H9 (cell line): ENCODE measurements at regions not wholly inside any gene's neighbourhood (a gene's known extent, or its start where the extent isn't known, plus 50 kb on each side); places are given as distances from the start of the nearest gene placed in this dataset.

Experiments used
- DNase-seq: peaks from one replicate; pipeline ENCODE4 v3.0.0-alpha.2; 2017
- H2AFZ ChIP-seq: one replicate; pipeline ENCODE4 v1.6.1; 2013; ENCODE audit warnings: mild to moderate bottlenecking, low read length, control low read depth, moderate library complexity
- H2AK5ac ChIP-seq: 2 replicates; pipeline ENCODE4 v1.6.1; 2013; ENCODE audit warnings: low read length, control low read depth, mixed read lengths; ENCODE audit not compliant: insufficient read length
- H2BK120ac ChIP-seq: one replicate; pipeline ENCODE4 v1.6.1; 2013; ENCODE audit warnings: low read depth, mild to moderate bottlenecking, low read length, control low read depth, inconsistent platforms; ENCODE audit not compliant: poor library complexity, severe bottlenecking
- H2BK12ac ChIP-seq: 2 replicates; pipeline ENCODE4 v1.6.1; 2013; ENCODE audit warnings: low read length, control low read depth, mixed read lengths, low read depth; ENCODE audit not compliant: insufficient read length
- H2BK15ac ChIP-seq: 2 replicates; pipeline ENCODE4 v1.6.1; 2013; ENCODE audit warnings: low read depth, low read length, control low read depth
- H2BK20ac ChIP-seq: one replicate; pipeline ENCODE4 v1.6.1; 2013; ENCODE audit warnings: low read depth, mild to moderate bottlenecking, low read length, control low read depth, inconsistent platforms; ENCODE audit not compliant: poor library complexity, severe bottlenecking
- H2BK5ac ChIP-seq: 2 replicates; pipeline ENCODE4 v1.6.1; 2013; ENCODE audit warnings: low read length, control low read depth, mixed read lengths; ENCODE audit not compliant: insufficient read length
- H3K14ac ChIP-seq: 2 replicates; pipeline ENCODE4 v1.6.1; 2013; ENCODE audit warnings: low read length, control low read depth; ENCODE audit not compliant: insufficient read depth
- H3K18ac ChIP-seq: 2 replicates; pipeline ENCODE4 v1.6.1; 2013; ENCODE audit warnings: low read depth, mild to moderate bottlenecking, mixed read lengths, low read length, control low read depth; ENCODE audit not compliant: insufficient read length
- H3K23ac ChIP-seq: 2 replicates; pipeline ENCODE4 v1.6.1; 2013; ENCODE audit warnings: low read length, control low read depth, mixed read lengths, low read depth; ENCODE audit not compliant: insufficient read length
- H3K23me2 ChIP-seq: 2 replicates; pipeline ENCODE4 v1.6.1; 2013; ENCODE audit warnings: low read depth, mild to moderate bottlenecking, mixed read lengths, low read length, control low read depth; ENCODE audit not compliant: insufficient read length, poor library complexity, severe bottlenecking
- H3K27ac ChIP-seq: 2 replicates; pipeline ENCODE4 v1.5.1; 2013; ENCODE audit warnings: low read length, control low read depth, mixed read lengths, low read depth; ENCODE audit not compliant: insufficient read length
- H3K27me3 ChIP-seq: 2 replicates; pipeline ENCODE4 v1.6.1; 2013; ENCODE audit warnings: low read length, control low read depth, inconsistent platforms; ENCODE audit not compliant: insufficient read depth
- H3K4ac ChIP-seq: 2 replicates; pipeline ENCODE4 v1.6.1; 2013; ENCODE audit warnings: low read depth, mild to moderate bottlenecking, control low read depth, inconsistent platforms, low read length, moderate library complexity
- H3K4me1 ChIP-seq: 2 replicates; pipeline ENCODE4 v1.6.1; 2013; ENCODE audit warnings: low read length, control low read depth, inconsistent platforms; ENCODE audit not compliant: insufficient read depth
- H3K4me2 ChIP-seq: 2 replicates; pipeline ENCODE4 v1.6.1; 2013; ENCODE audit warnings: low read length, control low read depth, mixed read lengths; ENCODE audit not compliant: insufficient read length, insufficient read depth
- H3K56ac ChIP-seq: 2 replicates; pipeline ENCODE4 v1.6.1; 2013; ENCODE audit warnings: low read depth, mild to moderate bottlenecking, mixed read lengths, low read length, control low read depth; ENCODE audit not compliant: insufficient read length
- H3K79me1 ChIP-seq: 2 replicates; pipeline ENCODE4 v1.6.1; 2013; ENCODE audit warnings: low read depth, mild to moderate bottlenecking, moderate library complexity, low read length, control low read depth, inconsistent platforms; ENCODE audit not compliant: insufficient read depth, poor library complexity, severe bottlenecking
- H3K79me2 ChIP-seq: 2 replicates; pipeline ENCODE4 v1.6.1; 2013; ENCODE audit warnings: low read length, control low read depth, inconsistent platforms; ENCODE audit not compliant: insufficient read depth
- H3K9ac ChIP-seq: 2 replicates; pipeline ENCODE4 v1.6.1; 2013; ENCODE audit warnings: low read length, control low read depth, mixed read lengths; ENCODE audit not compliant: insufficient read length; ENCODE audit errors: extremely low read depth
- H3K9me3 ChIP-seq: one replicate; pipeline ENCODE4 v1.6.1; 2013; ENCODE audit warnings: low read depth, low read length, inconsistent platforms; ENCODE audit not compliant: control insufficient read depth
- H3T11ph ChIP-seq: one replicate; pipeline ENCODE4 v1.6.1; 2013; ENCODE audit warnings: mild to moderate bottlenecking, low read length, control low read depth, inconsistent platforms
- H4K20me1 ChIP-seq: one replicate; pipeline ENCODE4 v1.6.1; 2013; ENCODE audit not compliant: control insufficient read depth, insufficient read length, insufficient read depth
- H4K5ac ChIP-seq: 2 replicates; pipeline ENCODE4 v1.6.1; 2013; ENCODE audit warnings: low read depth, mild to moderate bottlenecking, mixed read lengths, low read length, control low read depth; ENCODE audit not compliant: insufficient read length
- H4K8ac ChIP-seq: replicated peaks from 2 replicates; pipeline ENCODE4 v1.6.1; 2013; ENCODE audit warnings: low read length, control low read depth, mixed read lengths, low read depth; ENCODE audit not compliant: insufficient read length
- H4K91ac ChIP-seq: 2 replicates; pipeline ENCODE4 v1.6.1; 2013; ENCODE audit warnings: low read depth, mild to moderate bottlenecking, moderate library complexity, mixed read lengths, low read length, control low read depth; ENCODE audit not compliant: insufficient read length
- H3K27ac Mint-ChIP-seq, 3 experiments: 2 replicates in 2 of 3; 3 replicates in 1 of 3; pipeline ENCODE4 v1.8.0; 2020 to 2021; ENCODE audit warnings: mixed read lengths in 3 of 3, mild to moderate bottlenecking in 1 of 3, moderate library complexity in 1 of 3
- H3K27me3 Mint-ChIP-seq: 2 replicates; pipeline ENCODE4 v1.8.0; 2021; ENCODE audit warnings: low read depth, mild to moderate bottlenecking, moderate library complexity, mixed read lengths
- H3K36me3 Mint-ChIP-seq, 3 experiments: 2 replicates in 2 of 3; 3 replicates in 1 of 3; pipeline ENCODE4 v1.8.0; 2020 to 2021; ENCODE audit warnings: low read depth in 3 of 3, mixed read lengths in 3 of 3; ENCODE audit not compliant: insufficient read depth in 1 of 3
- H3K4me1 Mint-ChIP-seq, 2 experiments: 2 replicates each; pipeline ENCODE4 v1.8.0; 2020; ENCODE audit warnings: mixed read lengths in 2 of 2
- H3K4me3 Mint-ChIP-seq, 2 experiments: 2 replicates in 1 of 2; 3 replicates in 1 of 2; pipeline ENCODE4 v1.8.0; 2020 to 2021; ENCODE audit warnings: mild to moderate bottlenecking in 2 of 2, mixed read lengths in 2 of 2, moderate library complexity in 1 of 2
- H3K9me3 Mint-ChIP-seq, 2 experiments: 2 replicates in 1 of 2; 3 replicates in 1 of 2; pipeline ENCODE4 v1.8.0; 2020; ENCODE audit warnings: mild to moderate bottlenecking in 2 of 2, mixed read lengths in 2 of 2, moderate library complexity in 1 of 2
- CTCF ChIP-seq: fragments of 200-600 bp; sonication (generic); conservative IDR thresholded peaks from 3 replicates; pipeline ENCODE4 v1.8.0; 2021; ENCODE audit warnings: antibody characterized with exemption, mild to moderate bottlenecking
- WGBS: extraction: QIAGEN DNeasy Blood & Tissue Kit; methylation state at CpG from one replicate; pipeline ENCODE4 v1.1.7; 2013; ENCODE audit warnings: missing lambda C conversion rate, low lambda C conversion rate, mixed read lengths; ENCODE audit not compliant: insufficient read length; ENCODE audit errors: extremely low coverage; 5-methylcytosine and 5-hydroxymethylcytosine counted together

GRCh38 chr7:65251851-65252620 lies 121.6 kb upstream of the ZNF92 start:
- H3K9me3 Mint-ChIP-seq = peaks cover 9% of the 10 kb centered on the region in 2 experiments; a peak in 4 of 5 replicates
- Histone ChIP-seq H3K4ac (no peak overlapping the region), H3K9ac (peak overlapping the region; percentile 77), H3K9me3 (no peaks in the 10 kb centered on the region), H2BK20ac (no peak overlapping the region), H3K27ac (no peak overlapping the region), H2BK15ac (no peak overlapping the region), H3K4me2 (peak overlapping the region; percentile 79), H2BK5ac (no peak overlapping the region), H4K5ac (no peak overlapping the region), H4K91ac (no peak overlapping the region), H3K79me1 (no peaks in the 10 kb centered on the region), H2AK5ac (no peak overlapping the region), H3K23me2 (peaks cover 5% of the 10 kb centered on the region), H3K18ac (peak overlapping the region; percentile 86), H2AFZ (no peak overlapping the region), H3K23ac (no peak overlapping the region), H3K79me2 (no peaks in the 10 kb centered on the region), H3K14ac (peak overlapping the region; percentile 82; the same call in 1 of the 2 replicates), H2BK120ac (no peak overlapping the region), H3T11ph (no peak overlapping the region), H3K27me3 (no peaks in the 10 kb centered on the region), H4K8ac (no peak overlapping the region), H3K4me1 (no peaks in the 10 kb centered on the region; the same call in 1 of the 2 replicates), H3K56ac (no peak overlapping the region), H2BK12ac (no peak overlapping the region), H4K20me1 (no peaks in the 10 kb centered on the region)
- H3K4me3 Mint-ChIP-seq = peak overlapping the region; percentile 87 to 92
- no peaks in the 10 kb centered on the region; the same call in 1 of the 2 replicates for H3K27me3 Mint-ChIP-seq
- H3K36me3 Mint-ChIP-seq = peaks cover 0 to 5% (median 4%) of the 10 kb centered on the region in 3 experiments; a peak in 3 of 7 replicates
- peak; percentile 97 for DNase-seq
- peaks cover 19 to 23% of the 10 kb centered on the region in 2 experiments for H3K4me1 Mint-ChIP-seq
- TF ChIP-seq CTCF = no peak
- H3K27ac Mint-ChIP-seq = peak overlapping the region; percentile 47 to 94 (median 73); a peak in 5 of 7 replicates
- WGBS = no CpG with 5 or more reads among the region's 64 CpGs
